PC-9 (cell line): ENCODE measurements at regions not wholly inside any gene's neighbourhood (a gene's known extent, or its start where the extent isn't known, plus 50 kb on each side); places are given as distances from the start of the nearest gene placed in this dataset.

Experiments
- BruUV-seq: library from RNA; stranded (reverse); fragments of 400-500 nt; replicated peaks from 2 replicates; lab custom pipeline; 2021; lab: Mats Ljungman, UMichigan
- CTCF ChIA-PET: fragments of 300-600 bp; sonication (Branson Sonifier 250); formaldehyde crosslinking; loops from one replicate; lab custom pipeline; 2022; ENCODE audit warnings: antibody characterized with exemption; lab: Charles Lee
- POLR2A ChIA-PET: fragments of 300-600 bp; sonication (Branson Sonifier 250); formaldehyde crosslinking; loops from one replicate; lab custom pipeline; 2022; ENCODE audit warnings: antibody characterized with exemption; ENCODE audit not compliant: unreplicated experiment; lab: Charles Lee
- DNase-seq, 2 experiments: peaks; one replicate each; pipeline versions ENCODE4 v3.0.0 to v3.0.0-alpha.2; 2015 to 2022; ENCODE audit warnings: mixed read lengths in 1 of 2
- H2AFZ ChIP-seq: fragments of 200-600 bp; sonication (generic); 2 replicates; pipeline ENCODE4 v1.8.1; 2017; ENCODE audit warnings: antibody characterized with exemption
- H3F3A ChIP-seq: fragments of 200-600 bp; sonication (generic); 2 replicates; pipeline ENCODE4 v1.8.1; 2017; ENCODE audit warnings: antibody characterized with exemption, mild to moderate bottlenecking, low read depth; ENCODE audit not compliant: insufficient read depth
- H3K27ac ChIP-seq: fragments of 200-600 bp; sonication (generic); 2 replicates; pipeline ENCODE4 v1.6.1; 2016; ENCODE audit warnings: mixed run types
- H3K27me3 ChIP-seq: fragments of 200-600 bp; sonication (generic); 2 replicates; pipeline ENCODE4 v1.6.1; 2016; ENCODE audit warnings: low read depth, mixed run types; ENCODE audit not compliant: insufficient read depth
- H3K36me3 ChIP-seq: fragments of 200-600 bp; sonication (generic); 2 replicates; pipeline ENCODE4 v1.6.1; 2016; ENCODE audit warnings: low read depth, mixed run types
- H3K4me1 ChIP-seq: fragments of 200-600 bp; sonication (generic); replicated peaks from 2 replicates; pipeline ENCODE4 v1.6.1; 2016; ENCODE audit warnings: mixed run types; ENCODE audit not compliant: insufficient read depth
- H3K4me2 ChIP-seq: fragments of 200-600 bp; sonication (generic); 2 replicates; pipeline ENCODE4 v1.6.1; 2017; ENCODE audit warnings: mixed run types
- H3K4me3 ChIP-seq: fragments of 200-600 bp; sonication (generic); 2 replicates; pipeline ENCODE4 v1.6.1; 2016; ENCODE audit warnings: mixed run types
- H3K79me2 ChIP-seq: fragments of 200-600 bp; sonication (generic); 2 replicates; pipeline ENCODE4 v1.6.1; 2017; ENCODE audit warnings: low read depth, mixed run types
- H3K9me2 ChIP-seq: fragments of 200-600 bp; sonication (generic); 2 replicates; pipeline ENCODE4 v1.8.1; 2017; ENCODE audit warnings: mild to moderate bottlenecking; ENCODE audit not compliant: insufficient read depth
- H3K9me3 ChIP-seq: fragments of 200-600 bp; sonication (generic); 2 replicates; pipeline ENCODE4 v1.8.1; 2016; ENCODE audit warnings: low read depth; ENCODE audit not compliant: insufficient read depth
- H4K20me1 ChIP-seq: fragments of 200-600 bp; sonication (generic); 2 replicates; pipeline ENCODE4 v1.8.1; 2017; ENCODE audit not compliant: insufficient read depth
- CTCF ChIP-seq: fragments of 200-600 bp; sonication (generic); conservative IDR thresholded peaks from 2 replicates; pipeline ENCODE4 v1.6.1; 2017; ENCODE audit warnings: mixed run types, antibody characterized with exemption, mild to moderate bottlenecking, moderate library complexity
- EZH2 ChIP-seq: fragments of 200-600 bp; sonication (generic); IDR thresholded peaks from 2 replicates; pipeline ENCODE4 v1.8.0; 2017; ENCODE audit warnings: antibody characterized with exemption, low read depth
- intact Hi-C: fragments of 100-400 bp; cut with micrococcal nuclease; formaldehyde crosslinking; loops from one replicate; pipeline ENCODE4 v1.10.0; 2022; ENCODE audit not compliant: unreplicated experiment

- POLR2A ChIA-PET: no interaction called here
- Histone ChIP-seq H3K4me1 (no peaks in the 10 kb centered on the region), H3F3A (no peaks in the 10 kb centered on the region), H4K20me1 (no peaks in the 10 kb centered on the region), H3K9me2 (no peaks in the 10 kb centered on the region), H3K4me3 (no peak overlapping the region), H2AFZ (no peak overlapping the region), H3K27me3 (peaks cover 54% of the 10 kb centered on the region), H3K79me2 (no peaks in the 10 kb centered on the region), H3K27ac (no peak overlapping the region), H3K9me3 (no peaks in the 10 kb centered on the region), H3K36me3 (no peaks in the 10 kb centered on the region), H3K4me2 (no peak overlapping the region)
- intact Hi-C loops: no loop called here
- CTCF ChIA-PET: no interaction called here
- BruUV-seq: no TSS peak
- TF ChIP-seq CTCF (no peak), EZH2 (no peak)
- DNase-seq: no peak
These were observed 89.5 kb upstream of the MKI67 start for GRCh38 chr10:128215733-128216132.

GRCh38 chr10:128217136-128217535, 90.9 kb upstream of the MKI67 start:
- H3K4me3 ChIP-seq: no peak overlapping the region
- H3K4me1 ChIP-seq: no peaks in the 10 kb centered on the region
- no peak overlapping the region for H3K4me2 ChIP-seq
- no peaks in the 10 kb centered on the region for H3K79me2 ChIP-seq
- no peaks in the 10 kb centered on the region for H3K9me2 ChIP-seq
- CTCF ChIA-PET: no interaction called here
- intact Hi-C loops: no loop called here
- H4K20me1 ChIP-seq: no peaks in the 10 kb centered on the region
- no TSS peak for BruUV-seq
- H3K36me3 ChIP-seq: no peaks in the 10 kb centered on the region
- no peak overlapping the region for H3K27ac ChIP-seq
- no peaks in the 10 kb centered on the region for H3K9me3 ChIP-seq
- H2AFZ ChIP-seq: no peak overlapping the region
- H3K27me3 ChIP-seq: peaks cover 58% of the 10 kb centered on the region
- no peak for DNase-seq
- POLR2A ChIA-PET: no interaction called here
- no peaks in the 10 kb centered on the region for H3F3A ChIP-seq
- no peak for TF ChIP-seq EZH2
- no peak for TF ChIP-seq CTCF

GRCh38 chr10:128218161-128218560, 91.9 kb upstream of the MKI67 start:
- CTCF ChIA-PET: no interaction called here
- H3K27me3 ChIP-seq: peaks cover 50% of the 10 kb centered on the region
- intact Hi-C loops: no loop called here
- no peaks in the 10 kb centered on the region for H3K9me3 ChIP-seq
- no peaks in the 10 kb centered on the region for H3K9me2 ChIP-seq
- H3F3A ChIP-seq: no peaks in the 10 kb centered on the region
- H3K4me3 ChIP-seq: no peak overlapping the region
- no peak for TF ChIP-seq EZH2
- TF ChIP-seq CTCF: no peak
- H3K4me1 ChIP-seq: no peaks in the 10 kb centered on the region
- H3K27ac ChIP-seq: no peak overlapping the region
- H2AFZ ChIP-seq: no peak overlapping the region
- POLR2A ChIA-PET: no interaction called here
- no peaks in the 10 kb centered on the region for H3K79me2 ChIP-seq
- H3K36me3 ChIP-seq: no peaks in the 10 kb centered on the region
- H4K20me1 ChIP-seq: no peaks in the 10 kb centered on the region
- BruUV-seq: no TSS peak
- H3K4me2 ChIP-seq: no peak overlapping the region
- no peak for DNase-seq
